H9 (cell line): ENCODE measurements at regions not wholly inside any gene's neighbourhood (a gene's known extent, or its start where the extent isn't known, plus 50 kb on each side); places are given as distances from the start of the nearest gene placed in this dataset.

Experiments used
- DNase-seq: peaks from one replicate; pipeline ENCODE4 v3.0.0-alpha.2; 2017
- H2AFZ ChIP-seq: one replicate; pipeline ENCODE4 v1.6.1; 2013; ENCODE audit warnings: mild to moderate bottlenecking, low read length, control low read depth, moderate library complexity
- H2AK5ac ChIP-seq: 2 replicates; pipeline ENCODE4 v1.6.1; 2013; ENCODE audit warnings: low read length, control low read depth, mixed read lengths; ENCODE audit not compliant: insufficient read length
- H2BK120ac ChIP-seq: one replicate; pipeline ENCODE4 v1.6.1; 2013; ENCODE audit warnings: low read depth, mild to moderate bottlenecking, low read length, control low read depth, inconsistent platforms; ENCODE audit not compliant: poor library complexity, severe bottlenecking
- H2BK12ac ChIP-seq: 2 replicates; pipeline ENCODE4 v1.6.1; 2013; ENCODE audit warnings: low read length, control low read depth, mixed read lengths, low read depth; ENCODE audit not compliant: insufficient read length
- H2BK15ac ChIP-seq: 2 replicates; pipeline ENCODE4 v1.6.1; 2013; ENCODE audit warnings: low read depth, low read length, control low read depth
- H2BK20ac ChIP-seq: one replicate; pipeline ENCODE4 v1.6.1; 2013; ENCODE audit warnings: low read depth, mild to moderate bottlenecking, low read length, control low read depth, inconsistent platforms; ENCODE audit not compliant: poor library complexity, severe bottlenecking
- H2BK5ac ChIP-seq: 2 replicates; pipeline ENCODE4 v1.6.1; 2013; ENCODE audit warnings: low read length, control low read depth, mixed read lengths; ENCODE audit not compliant: insufficient read length
- H3K14ac ChIP-seq: 2 replicates; pipeline ENCODE4 v1.6.1; 2013; ENCODE audit warnings: low read length, control low read depth; ENCODE audit not compliant: insufficient read depth
- H3K18ac ChIP-seq: 2 replicates; pipeline ENCODE4 v1.6.1; 2013; ENCODE audit warnings: low read depth, mild to moderate bottlenecking, mixed read lengths, low read length, control low read depth; ENCODE audit not compliant: insufficient read length
- H3K23ac ChIP-seq: 2 replicates; pipeline ENCODE4 v1.6.1; 2013; ENCODE audit warnings: low read length, control low read depth, mixed read lengths, low read depth; ENCODE audit not compliant: insufficient read length
- H3K23me2 ChIP-seq: 2 replicates; pipeline ENCODE4 v1.6.1; 2013; ENCODE audit warnings: low read depth, mild to moderate bottlenecking, mixed read lengths, low read length, control low read depth; ENCODE audit not compliant: insufficient read length, poor library complexity, severe bottlenecking
- H3K27ac ChIP-seq: 2 replicates; pipeline ENCODE4 v1.5.1; 2013; ENCODE audit warnings: low read length, control low read depth, mixed read lengths, low read depth; ENCODE audit not compliant: insufficient read length
- H3K27me3 ChIP-seq: 2 replicates; pipeline ENCODE4 v1.6.1; 2013; ENCODE audit warnings: low read length, control low read depth, inconsistent platforms; ENCODE audit not compliant: insufficient read depth
- H3K4ac ChIP-seq: 2 replicates; pipeline ENCODE4 v1.6.1; 2013; ENCODE audit warnings: low read depth, mild to moderate bottlenecking, control low read depth, inconsistent platforms, low read length, moderate library complexity
- H3K4me1 ChIP-seq: 2 replicates; pipeline ENCODE4 v1.6.1; 2013; ENCODE audit warnings: low read length, control low read depth, inconsistent platforms; ENCODE audit not compliant: insufficient read depth
- H3K4me2 ChIP-seq: 2 replicates; pipeline ENCODE4 v1.6.1; 2013; ENCODE audit warnings: low read length, control low read depth, mixed read lengths; ENCODE audit not compliant: insufficient read length, insufficient read depth
- H3K56ac ChIP-seq: 2 replicates; pipeline ENCODE4 v1.6.1; 2013; ENCODE audit warnings: low read depth, mild to moderate bottlenecking, mixed read lengths, low read length, control low read depth; ENCODE audit not compliant: insufficient read length
- H3K79me1 ChIP-seq: 2 replicates; pipeline ENCODE4 v1.6.1; 2013; ENCODE audit warnings: low read depth, mild to moderate bottlenecking, moderate library complexity, low read length, control low read depth, inconsistent platforms; ENCODE audit not compliant: insufficient read depth, poor library complexity, severe bottlenecking
- H3K79me2 ChIP-seq: 2 replicates; pipeline ENCODE4 v1.6.1; 2013; ENCODE audit warnings: low read length, control low read depth, inconsistent platforms; ENCODE audit not compliant: insufficient read depth
- H3K9ac ChIP-seq: 2 replicates; pipeline ENCODE4 v1.6.1; 2013; ENCODE audit warnings: low read length, control low read depth, mixed read lengths; ENCODE audit not compliant: insufficient read length; ENCODE audit errors: extremely low read depth
- H3K9me3 ChIP-seq: one replicate; pipeline ENCODE4 v1.6.1; 2013; ENCODE audit warnings: low read depth, low read length, inconsistent platforms; ENCODE audit not compliant: control insufficient read depth
- H3T11ph ChIP-seq: one replicate; pipeline ENCODE4 v1.6.1; 2013; ENCODE audit warnings: mild to moderate bottlenecking, low read length, control low read depth, inconsistent platforms
- H4K20me1 ChIP-seq: one replicate; pipeline ENCODE4 v1.6.1; 2013; ENCODE audit not compliant: control insufficient read depth, insufficient read length, insufficient read depth
- H4K5ac ChIP-seq: 2 replicates; pipeline ENCODE4 v1.6.1; 2013; ENCODE audit warnings: low read depth, mild to moderate bottlenecking, mixed read lengths, low read length, control low read depth; ENCODE audit not compliant: insufficient read length
- H4K8ac ChIP-seq: replicated peaks from 2 replicates; pipeline ENCODE4 v1.6.1; 2013; ENCODE audit warnings: low read length, control low read depth, mixed read lengths, low read depth; ENCODE audit not compliant: insufficient read length
- H4K91ac ChIP-seq: 2 replicates; pipeline ENCODE4 v1.6.1; 2013; ENCODE audit warnings: low read depth, mild to moderate bottlenecking, moderate library complexity, mixed read lengths, low read length, control low read depth; ENCODE audit not compliant: insufficient read length
- H3K27ac Mint-ChIP-seq, 3 experiments: 2 replicates in 2 of 3; 3 replicates in 1 of 3; pipeline ENCODE4 v1.8.0; 2020 to 2021; ENCODE audit warnings: mixed read lengths in 3 of 3, mild to moderate bottlenecking in 1 of 3, moderate library complexity in 1 of 3
- H3K27me3 Mint-ChIP-seq: 2 replicates; pipeline ENCODE4 v1.8.0; 2021; ENCODE audit warnings: low read depth, mild to moderate bottlenecking, moderate library complexity, mixed read lengths
- H3K36me3 Mint-ChIP-seq, 3 experiments: 2 replicates in 2 of 3; 3 replicates in 1 of 3; pipeline ENCODE4 v1.8.0; 2020 to 2021; ENCODE audit warnings: low read depth in 3 of 3, mixed read lengths in 3 of 3; ENCODE audit not compliant: insufficient read depth in 1 of 3
- H3K4me1 Mint-ChIP-seq, 2 experiments: 2 replicates each; pipeline ENCODE4 v1.8.0; 2020; ENCODE audit warnings: mixed read lengths in 2 of 2
- H3K4me3 Mint-ChIP-seq, 2 experiments: 2 replicates in 1 of 2; 3 replicates in 1 of 2; pipeline ENCODE4 v1.8.0; 2020 to 2021; ENCODE audit warnings: mild to moderate bottlenecking in 2 of 2, mixed read lengths in 2 of 2, moderate library complexity in 1 of 2
- H3K9me3 Mint-ChIP-seq, 2 experiments: 2 replicates in 1 of 2; 3 replicates in 1 of 2; pipeline ENCODE4 v1.8.0; 2020; ENCODE audit warnings: mild to moderate bottlenecking in 2 of 2, mixed read lengths in 2 of 2, moderate library complexity in 1 of 2
- CTCF ChIP-seq: fragments of 200-600 bp; sonication (generic); conservative IDR thresholded peaks from 3 replicates; pipeline ENCODE4 v1.8.0; 2021; ENCODE audit warnings: antibody characterized with exemption, mild to moderate bottlenecking
- WGBS: extraction: QIAGEN DNeasy Blood & Tissue Kit; methylation state at CpG from one replicate; pipeline ENCODE4 v1.1.7; 2013; ENCODE audit warnings: missing lambda C conversion rate, low lambda C conversion rate, mixed read lengths; ENCODE audit not compliant: insufficient read length; ENCODE audit errors: extremely low coverage; 5-methylcytosine and 5-hydroxymethylcytosine counted together

GRCh38 chr5:92544596-92544995, 1036.4 kb downstream of the NR2F1-AS1 start:
- H4K91ac ChIP-seq, result no peak overlapping the region
- no peak overlapping the region for H3T11ph ChIP-seq
- H3K79me1 ChIP-seq, result no peaks in the 10 kb centered on the region
- TF ChIP-seq CTCF, result no peak
- no peak overlapping the region for H3K4me3 Mint-ChIP-seq
- H2BK15ac ChIP-seq, result no peak overlapping the region
- no peak overlapping the region for H2BK120ac ChIP-seq
- no peak overlapping the region for H2BK5ac ChIP-seq
- no peaks in the 10 kb centered on the region for H3K9me3 ChIP-seq
- no peak overlapping the region for H3K27ac Mint-ChIP-seq
- H3K27me3 Mint-ChIP-seq, result no peaks in the 10 kb centered on the region
- no peak overlapping the region for H2AK5ac ChIP-seq
- no peaks in the 10 kb centered on the region for H3K36me3 Mint-ChIP-seq
- no peaks in the 10 kb centered on the region for H4K20me1 ChIP-seq
- no peak overlapping the region for H4K5ac ChIP-seq
- H3K4me2 ChIP-seq, result no peak overlapping the region
- no peak overlapping the region for H2BK12ac ChIP-seq
- no peak overlapping the region for H3K14ac ChIP-seq
- no peak overlapping the region for H3K23ac ChIP-seq
- H3K79me2 ChIP-seq, result no peaks in the 10 kb centered on the region
- H3K4me1 ChIP-seq, result no peaks in the 10 kb centered on the region
- H4K8ac ChIP-seq, result no peak overlapping the region
- H3K4me1 Mint-ChIP-seq, result no peaks in the 10 kb centered on the region
- H3K9ac ChIP-seq, result no peak overlapping the region
- no peaks in the 10 kb centered on the region for H3K27me3 ChIP-seq
- WGBS, result no CpG with 5 or more reads among the region's 1 CpG
- H3K4ac ChIP-seq, result no peak overlapping the region
- no peaks in the 10 kb centered on the region; a peak in 1 of 5 replicates for H3K9me3 Mint-ChIP-seq
- H3K56ac ChIP-seq, result no peak overlapping the region
- no peak overlapping the region for H2BK20ac ChIP-seq
- no peak for DNase-seq
- H3K18ac ChIP-seq, result no peak overlapping the region
- no peak overlapping the region for H3K27ac ChIP-seq
- no peak overlapping the region for H2AFZ ChIP-seq
- no peaks in the 10 kb centered on the region for H3K23me2 ChIP-seq
